Natural killer cell (primary cell): ENCODE measurements at regions not wholly inside any gene's neighbourhood (a gene's known extent, or its start where the extent isn't known, plus 50 kb on each side); places are given as distances from the start of the nearest gene placed in this dataset.

ENCODE experiments used
- ATAC-seq, 3 donors: fragments of 150-1000 bp in 2 of 3; fragments of 200-7000 bp in 1 of 3; cut with Tn5 transposase; 1 replicate in 1 of 3; 2 replicates in 2 of 3; pipeline ENCODE4 v1.10.0; 2021; ENCODE audit warnings: mild to moderate bottlenecking in 2 of 3, moderate library complexity in 2 of 3
- DNase-seq, 2 donors: peaks; one replicate each; pipeline versions ENCODE4 v3.0.0 to v3.0.0-alpha.2; 2013 to 2021; ENCODE audit warnings: mixed read lengths in 1 of 2
- H3K27ac ChIP-seq: one replicate; pipeline ENCODE4 v1.5.1; 2013; ENCODE audit warnings: mild to moderate bottlenecking, low read length
- H3K27me3 ChIP-seq: one replicate; pipeline ENCODE4 v1.6.1; 2013; ENCODE audit warnings: low read length; ENCODE audit not compliant: control insufficient read depth, insufficient read depth
- H3K36me3 ChIP-seq: one replicate; pipeline ENCODE4 v1.6.1; 2013; ENCODE audit warnings: low read length; ENCODE audit not compliant: control insufficient read depth, insufficient read depth
- H3K4me1 ChIP-seq: one replicate; pipeline ENCODE4 v1.6.1; 2013; ENCODE audit warnings: low read length; ENCODE audit not compliant: control insufficient read depth, insufficient read depth
- H3K4me3 ChIP-seq: one replicate; pipeline ENCODE4 v1.5.1; 2013; ENCODE audit warnings: low read length
- H3K9me3 ChIP-seq: one replicate; pipeline ENCODE4 v1.6.1; 2013; ENCODE audit warnings: low read length; ENCODE audit not compliant: control insufficient read depth, insufficient read depth
- H3K27ac Mint-ChIP-seq, 2 donors: one replicate each; pipeline ENCODE4 v1.8.0; 2022; ENCODE audit warnings: mild to moderate bottlenecking in 2 of 2, mixed read lengths in 2 of 2, moderate library complexity in 1 of 2
- H3K27me3 Mint-ChIP-seq, 2 donors: one replicate each; pipeline ENCODE4 v1.8.0; 2022; ENCODE audit warnings: low read depth in 2 of 2, mixed read lengths in 2 of 2
- H3K36me3 Mint-ChIP-seq: one replicate; pipeline ENCODE4 v1.8.0; 2022; ENCODE audit warnings: mixed read lengths
- H3K4me1 Mint-ChIP-seq, 2 donors: one replicate each; pipeline ENCODE4 v1.8.0; 2022; ENCODE audit warnings: mixed read lengths in 2 of 2
- H3K4me3 Mint-ChIP-seq: one replicate; pipeline ENCODE4 v1.8.0; 2022; ENCODE audit warnings: mild to moderate bottlenecking, moderate library complexity, mixed read lengths
- H3K9me3 Mint-ChIP-seq, 2 donors: one replicate each; pipeline ENCODE4 v1.8.0; 2022; ENCODE audit warnings: mixed read lengths in 2 of 2
- CTCF ChIP-seq: fragments of 200-600 bp; IDR thresholded peaks from one replicate; pipeline ENCODE4 v1.8.0; 2022; ENCODE audit warnings: antibody characterized with exemption
- WGBS: methylation state at CpG from one replicate; pipeline ENCODE4 v1.1.7; 2013; ENCODE audit warnings: missing lambda C conversion rate; ENCODE audit not compliant: insufficient coverage; 5-methylcytosine and 5-hydroxymethylcytosine counted together
- intact Hi-C: fragments of 100-400 bp; cut with micrococcal nuclease; formaldehyde crosslinking; loops from one replicate; pipeline ENCODE4 v1.14.2; 2022

DNA sequence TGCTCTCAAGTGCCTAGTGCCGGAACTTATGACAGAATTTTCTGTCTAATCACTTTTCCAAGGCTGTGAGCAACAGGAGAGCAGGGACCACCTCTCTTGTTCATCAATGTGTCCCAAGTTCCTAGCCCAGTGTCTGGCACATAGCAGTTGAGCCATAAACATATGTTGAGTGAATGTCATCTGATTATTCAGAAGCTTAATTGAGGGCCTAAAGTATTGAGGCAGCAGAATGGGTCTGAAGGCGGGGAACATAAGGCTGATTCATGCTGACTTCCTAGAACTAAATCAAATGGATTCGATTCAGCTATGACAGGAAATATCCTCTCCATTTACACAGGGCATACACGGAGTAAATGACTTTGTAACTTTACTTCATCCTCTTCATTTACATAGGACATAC lies 438.0 kb upstream of the ZFHX3 start:
- Histone ChIP-seq H3K27me3 (no peaks in the 10 kb centered on the region), H3K36me3 (no peaks in the 10 kb centered on the region), H3K27ac (no peak overlapping the region), H3K9me3 (no peaks in the 10 kb centered on the region), H3K4me3 (no peak overlapping the region), H3K4me1 (no peaks in the 10 kb centered on the region)
- no peak for ATAC-seq
- no peak overlapping the region for H3K4me3 Mint-ChIP-seq
- H3K4me1 Mint-ChIP-seq = peaks cover 5 to 6% of the 10 kb centered on the region in 2 donors
- no peaks in the 10 kb centered on the region for H3K36me3 Mint-ChIP-seq
- H3K27ac Mint-ChIP-seq = no peak overlapping the region
- DNase-seq = no peak
- H3K9me3 Mint-ChIP-seq = peaks cover 2 to 3% of the 10 kb centered on the region in 2 donors
- H3K27me3 Mint-ChIP-seq = peaks cover 17 to 19% of the 10 kb centered on the region in 2 donors
- 83% methylated on average over 3 of the region's 4 CpGs for WGBS
- TF ChIP-seq CTCF = no peak
- intact Hi-C loops = no loop called here

GRCh38 chr16:73483934-73484711 lies 436.2 kb upstream of the ZFHX3 start:
- H3K4me3 ChIP-seq = no peak overlapping the region
- H3K36me3 ChIP-seq = no peaks in the 10 kb centered on the region
- H3K4me1 ChIP-seq = no peaks in the 10 kb centered on the region
- no peak for TF ChIP-seq CTCF
- intact Hi-C loops = no loop called here
- H3K9me3 ChIP-seq = no peaks in the 10 kb centered on the region
- H3K27me3 Mint-ChIP-seq = peaks cover 22 to 23% of the 10 kb centered on the region in 2 donors
- peaks cover 2 to 3% of the 10 kb centered on the region in 2 donors for H3K9me3 Mint-ChIP-seq
- no peak overlapping the region for H3K27ac Mint-ChIP-seq
- 78% methylated on average over 17 of the region's 17 CpGs for WGBS
- H3K4me3 Mint-ChIP-seq = no peak overlapping the region
- H3K27me3 ChIP-seq = no peaks in the 10 kb centered on the region
- DNase-seq (no peak), ATAC-seq (no peak)
- H3K4me1 Mint-ChIP-seq = peaks cover 5 to 6% of the 10 kb centered on the region in 2 donors
- no peaks in the 10 kb centered on the region for H3K36me3 Mint-ChIP-seq
- no peak overlapping the region for H3K27ac ChIP-seq

GRCh38 chr16:73483076-73483791 lies 435.3 kb upstream of the ZFHX3 start:
- H3K9me3 Mint-ChIP-seq = peaks cover 2 to 3% of the 10 kb centered on the region in 2 donors
- H3K4me1 Mint-ChIP-seq = peaks cover 5 to 6% of the 10 kb centered on the region in 2 donors
- H3K36me3 Mint-ChIP-seq = no peaks in the 10 kb centered on the region
- H3K27ac Mint-ChIP-seq = no peak overlapping the region
- Histone ChIP-seq H3K27ac (no peak overlapping the region), H3K36me3 (no peaks in the 10 kb centered on the region), H3K9me3 (no peaks in the 10 kb centered on the region), H3K4me1 (no peaks in the 10 kb centered on the region), H3K27me3 (no peaks in the 10 kb centered on the region), H3K4me3 (no peak overlapping the region)
- no peak for ATAC-seq
- H3K4me3 Mint-ChIP-seq = peak overlapping the region; percentile 72
- no peak for DNase-seq
- WGBS = 21% methylated on average over 30 of the region's 30 CpGs
- peaks cover 22 to 23% of the 10 kb centered on the region in 2 donors for H3K27me3 Mint-ChIP-seq
- intact Hi-C loops = no loop called here
- TF ChIP-seq CTCF = no peak
